SU-DHL-6 (cell line): ENCODE measurements at regions not wholly inside any gene's neighbourhood (a gene's known extent, or its start where the extent isn't known, plus 50 kb on each side); places are given as distances from the start of the nearest gene placed in this dataset.

Experiments used
- H2AFZ ChIP-seq: fragments of 200-600 bp; sonication (generic); 2 replicates; pipeline ENCODE4 v1.6.1; 2014; ENCODE audit warnings: low read depth, mild to moderate bottlenecking, moderate library complexity, mixed read lengths, antibody characterized with exemption, low read length; ENCODE audit not compliant: severe bottlenecking
- H3F3A ChIP-seq: fragments of 200-600 bp; shearing (Covaris generic); 2 replicates; pipeline ENCODE4 v1.6.0; 2016; ENCODE audit warnings: antibody characterized with exemption, mild to moderate bottlenecking; ENCODE audit not compliant: insufficient read depth
- H3K27ac ChIP-seq: fragments of 200-600 bp; sonication (generic); 2 replicates; pipeline ENCODE4 v1.5.1; 2016; ENCODE audit warnings: low read depth, mild to moderate bottlenecking, low read length, moderate library complexity, mixed read lengths
- H3K27me3 ChIP-seq: fragments of 200-600 bp; sonication (generic), shearing (Covaris generic); 2 replicates; pipeline ENCODE4 v1.6.0; 2014; ENCODE audit warnings: mild to moderate bottlenecking, low read length
- H3K36me3 ChIP-seq: fragments of 200-600 bp; sonication (generic); 2 replicates; pipeline ENCODE4 v1.6.1; 2014; ENCODE audit warnings: mild to moderate bottlenecking, low read length, mixed read lengths
- H3K4me2 ChIP-seq: fragments of 300-600, 200-600 bp; shearing (Covaris generic), sonication (generic); 2 replicates; pipeline ENCODE4 v1.6.0; 2014; ENCODE audit warnings: low read length, low read depth, mild to moderate bottlenecking; ENCODE audit not compliant: poor library complexity, severe bottlenecking
- H3K4me3 ChIP-seq: fragments of 200-600 bp; sonication (generic); 2 replicates; pipeline ENCODE4 v1.5.1; 2014; ENCODE audit warnings: antibody characterized with exemption, low read length, mild to moderate bottlenecking, mixed read lengths; ENCODE audit not compliant: insufficient read depth, poor library complexity, severe bottlenecking
- H3K79me2 ChIP-seq: fragments of 200-600 bp; sonication (generic); 2 replicates; pipeline ENCODE4 v1.6.1; 2014; ENCODE audit warnings: mild to moderate bottlenecking, low read length, moderate library complexity; ENCODE audit not compliant: insufficient read depth
- H3K9ac ChIP-seq: fragments of 200-600 bp; sonication (generic); 2 replicates; pipeline ENCODE4 v1.7.0; 2014; ENCODE audit warnings: mild to moderate bottlenecking, low read length
- H3K9me2 ChIP-seq: fragments of 200-600 bp; sonication (generic); replicated peaks from 2 replicates; pipeline ENCODE4 v1.6.1; 2014; ENCODE audit warnings: low read length; ENCODE audit not compliant: insufficient read depth
- H3K9me3 ChIP-seq: fragments of 200-600 bp; sonication (generic); 2 replicates; pipeline ENCODE4 v1.6.1; 2014; ENCODE audit warnings: low read length, mixed read lengths; ENCODE audit not compliant: insufficient read depth
- H4K20me1 ChIP-seq: fragments of 200-600 bp; sonication (generic); 2 replicates; pipeline ENCODE4 v1.6.1; 2014; ENCODE audit warnings: low read depth, mild to moderate bottlenecking, antibody characterized with exemption, low read length, moderate library complexity, mixed read lengths
- CTCF ChIP-seq: fragments of 200-600 bp; sonication (generic); IDR thresholded peaks from one replicate; pipeline ENCODE4 v1.5.1; 2017; ENCODE audit warnings: antibody characterized with exemption, mild to moderate bottlenecking, low read length, moderate library complexity; ENCODE audit not compliant: insufficient read depth, poor library complexity, severe bottlenecking
- EZH2phosphoT487 ChIP-seq: fragments of 200-600 bp; sonication (generic), shearing (Covaris generic); conservative IDR thresholded peaks from 2 replicates; pipeline ENCODE4 v1.6.1; 2018; ENCODE audit warnings: mild to moderate bottlenecking, antibody characterized with exemption, low read length, moderate library complexity, mixed read lengths

GRCh38 chr12:92339198-92339821 lies 193.7 kb upstream of the BTG1 start:
- Histone ChIP-seq H3K9ac (no peak overlapping the region), H3K27me3 (no peaks in the 10 kb centered on the region), H4K20me1 (no peaks in the 10 kb centered on the region), H2AFZ (no peak overlapping the region), H3K9me2 (no peaks in the 10 kb centered on the region), H3K36me3 (no peaks in the 10 kb centered on the region), H3K4me2 (no peak overlapping the region), H3K4me3 (no peak overlapping the region), H3K79me2 (no peaks in the 10 kb centered on the region), H3K9me3 (no peaks in the 10 kb centered on the region), H3K27ac (no peak overlapping the region), H3F3A (0 out of 2 replicates have a peak, but pooled peaks cover 4% of the 10 kb centered on the region)
- TF ChIP-seq EZH2phosphoT487 (no peak), CTCF (no peak)

- H3K9me3 ChIP-seq = no peaks in the 10 kb centered on the region
- H3K27ac ChIP-seq = no peak overlapping the region
- no peaks in the 10 kb centered on the region for H3K36me3 ChIP-seq
- H3K79me2 ChIP-seq = no peaks in the 10 kb centered on the region
- no peaks in the 10 kb centered on the region for H3K9me2 ChIP-seq
- H3K4me2 ChIP-seq = no peak overlapping the region
- TF ChIP-seq CTCF (no peak), EZH2phosphoT487 (no peak)
- no peak overlapping the region for H3K4me3 ChIP-seq
- no peak overlapping the region for H2AFZ ChIP-seq
- H3F3A ChIP-seq = 0 out of 2 replicates have a peak, but pooled peaks cover 1% of the 10 kb centered on the region
- H3K27me3 ChIP-seq = no peaks in the 10 kb centered on the region
- no peaks in the 10 kb centered on the region for H4K20me1 ChIP-seq
- H3K9ac ChIP-seq = no peak overlapping the region
Measured at GRCh38 chr12:92338671-92339070, 193.0 kb upstream of the BTG1 start.

- H3K27me3 ChIP-seq = no peaks in the 10 kb centered on the region
- H3K4me3 ChIP-seq = no peak overlapping the region
- H3K79me2 ChIP-seq = no peaks in the 10 kb centered on the region
- no peak overlapping the region for H3K9ac ChIP-seq
- no peak overlapping the region for H3K4me2 ChIP-seq
- no peaks in the 10 kb centered on the region for H4K20me1 ChIP-seq
- H3K27ac ChIP-seq = no peak overlapping the region
- no peaks in the 10 kb centered on the region for H3K36me3 ChIP-seq
- TF ChIP-seq CTCF = no peak
- H3K9me3 ChIP-seq = no peaks in the 10 kb centered on the region
- H3K9me2 ChIP-seq = no peaks in the 10 kb centered on the region
- no peaks in the 10 kb centered on the region for H3F3A ChIP-seq
- H2AFZ ChIP-seq = no peak overlapping the region
Measured at GRCh38 chr12:92338102-92338501, 192.5 kb upstream of the BTG1 start.
